ENCODE measurements at regions not wholly inside any gene's neighbourhood (a gene's known extent, or its start where the extent isn't known, plus 50 kb on each side); places are given as distances from the start of the nearest gene placed in this dataset.
"Not testable (repeated sequence)": the region's sequence is repeated elsewhere in the genome, so short reads cannot be mapped to it uniquely, and the experiment has no call there.

GRCh38 chr16:21365541-21365940 lies 87.5 kb upstream of the CRYM start:
- H3F3A ChIP-seq (replicated peaks; ENCODE audit: insufficient read depth); CTCF ChIA-PET; H3K9me3 ChIP-seq; H3K27ac ChIP-seq (ENCODE audit: low read depth in 2 of 2, low read length in 1 of 2); H3K79me2 ChIP-seq (ENCODE audit: insufficient read depth); DNase-seq; H3K4me1 ChIP-seq (ENCODE audit: control insufficient read depth in 1 of 2, insufficient read depth in 2 of 2, low read depth in 1 of 2, low read length in 1 of 2); POLR2A ChIA-PET; H3K4me3 ChIP-seq (ENCODE audit: low read depth in 2 of 2, low read length in 1 of 2); H3K36me3 ChIP-seq (replicated peaks in 1 of 2; ENCODE audit: control insufficient read depth in 1 of 2, insufficient read depth in 2 of 2, low read length in 1 of 2); H3K9ac ChIP-seq; H2AFZ ChIP-seq (ENCODE audit: low read depth); H3K27me3 ChIP-seq (ENCODE audit: insufficient read depth); H3K4me2 ChIP-seq; H3K9me2 ChIP-seq; H4K20me1 ChIP-seq (ENCODE audit: insufficient read depth): not testable (repeated sequence)
- 86% methylated on average over 4 of the region's 4 CpGs for WGBS (ENCODE audit: low lambda C conversion rate)

- H3K9me3 ChIP-seq; H3K4me2 ChIP-seq; POLR2A ChIA-PET; DNase-seq; H3F3A ChIP-seq (replicated peaks; ENCODE audit: insufficient read depth); H4K20me1 ChIP-seq (ENCODE audit: insufficient read depth); H3K27me3 ChIP-seq (ENCODE audit: insufficient read depth); H3K4me3 ChIP-seq (ENCODE audit: low read depth in 2 of 2, low read length in 1 of 2); H2AFZ ChIP-seq (ENCODE audit: low read depth); H3K4me1 ChIP-seq (ENCODE audit: control insufficient read depth in 1 of 2, insufficient read depth in 2 of 2, low read depth in 1 of 2, low read length in 1 of 2); CTCF ChIA-PET; H3K79me2 ChIP-seq (ENCODE audit: insufficient read depth); H3K9me2 ChIP-seq; H3K36me3 ChIP-seq (replicated peaks in 1 of 2; ENCODE audit: control insufficient read depth in 1 of 2, insufficient read depth in 2 of 2, low read length in 1 of 2): not testable (repeated sequence)
- WGBS (ENCODE audit: low lambda C conversion rate) = 74% methylated on average over 10 of the region's 10 CpGs
- H3K27ac ChIP-seq (ENCODE audit: low read depth in 2 of 2, low read length in 1 of 2) = peak overlapping the region in 1 of 2 experiments; percentile 79; a peak in 2 of 4 replicates
- H3K9ac ChIP-seq = peak overlapping the region; percentile 49; the same call in 1 of the 2 replicates
Measured at GRCh38 chr16:21363550-21364223, 85.6 kb upstream of the CRYM start.

- DNase-seq; H3K9ac ChIP-seq; H2AFZ ChIP-seq (ENCODE audit: low read depth); H3K27me3 ChIP-seq (ENCODE audit: insufficient read depth); H3K9me2 ChIP-seq; H3K4me2 ChIP-seq; H3K36me3 ChIP-seq (replicated peaks in 1 of 2; ENCODE audit: control insufficient read depth in 1 of 2, insufficient read depth in 2 of 2, low read length in 1 of 2); H3K9me3 ChIP-seq; H4K20me1 ChIP-seq (ENCODE audit: insufficient read depth); H3K79me2 ChIP-seq (ENCODE audit: insufficient read depth); H3K4me1 ChIP-seq (ENCODE audit: control insufficient read depth in 1 of 2, insufficient read depth in 2 of 2, low read depth in 1 of 2, low read length in 1 of 2); H3K27ac ChIP-seq (ENCODE audit: low read depth in 2 of 2, low read length in 1 of 2); H3K4me3 ChIP-seq (ENCODE audit: low read depth in 2 of 2, low read length in 1 of 2); POLR2A ChIA-PET; H3F3A ChIP-seq (replicated peaks; ENCODE audit: insufficient read depth); CTCF ChIA-PET: not testable (repeated sequence)
- 88% methylated on average over 6 of the region's 9 CpGs for WGBS (ENCODE audit: low lambda C conversion rate)
Measured at GRCh38 chr16:21361612-21362227, 83.6 kb upstream of the CRYM start.

GRCh38 chr16:21361045-21361444 lies 83.0 kb upstream of the CRYM start:
- POLR2A ChIA-PET; H3K27ac ChIP-seq (ENCODE audit: low read depth in 2 of 2, low read length in 1 of 2); H2AFZ ChIP-seq (ENCODE audit: low read depth); H3K9ac ChIP-seq; H3K9me2 ChIP-seq; H3K4me2 ChIP-seq; H3K9me3 ChIP-seq; H3F3A ChIP-seq (replicated peaks; ENCODE audit: insufficient read depth); H4K20me1 ChIP-seq (ENCODE audit: insufficient read depth); H3K27me3 ChIP-seq (ENCODE audit: insufficient read depth); DNase-seq; H3K36me3 ChIP-seq (replicated peaks in 1 of 2; ENCODE audit: control insufficient read depth in 1 of 2, insufficient read depth in 2 of 2, low read length in 1 of 2); H3K4me3 ChIP-seq (ENCODE audit: low read depth in 2 of 2, low read length in 1 of 2); H3K4me1 ChIP-seq (ENCODE audit: control insufficient read depth in 1 of 2, insufficient read depth in 2 of 2, low read depth in 1 of 2, low read length in 1 of 2); H3K79me2 ChIP-seq (ENCODE audit: insufficient read depth); CTCF ChIA-PET: not testable (repeated sequence)
- WGBS (ENCODE audit: low lambda C conversion rate) = 90% methylated on average over 3 of the region's 3 CpGs

GRCh38 chr16:21359513-21359912 lies 81.4 kb upstream of the CRYM start:
- H3K4me3 ChIP-seq (ENCODE audit: low read depth in 2 of 2, low read length in 1 of 2); H3K79me2 ChIP-seq (ENCODE audit: insufficient read depth); H3K4me1 ChIP-seq (ENCODE audit: control insufficient read depth in 1 of 2, insufficient read depth in 2 of 2, low read depth in 1 of 2, low read length in 1 of 2); H2AFZ ChIP-seq (ENCODE audit: low read depth); H3F3A ChIP-seq (replicated peaks; ENCODE audit: insufficient read depth); H3K4me2 ChIP-seq; H3K9ac ChIP-seq; H3K9me3 ChIP-seq; H3K27me3 ChIP-seq (ENCODE audit: insufficient read depth); H4K20me1 ChIP-seq (ENCODE audit: insufficient read depth); CTCF ChIA-PET; H3K9me2 ChIP-seq; POLR2A ChIA-PET; H3K27ac ChIP-seq (ENCODE audit: low read depth in 2 of 2, low read length in 1 of 2); H3K36me3 ChIP-seq (replicated peaks in 1 of 2; ENCODE audit: control insufficient read depth in 1 of 2, insufficient read depth in 2 of 2, low read length in 1 of 2); DNase-seq: not testable (repeated sequence)
- 88% methylated on average over 6 of the region's 12 CpGs for WGBS (ENCODE audit: low lambda C conversion rate)

- H3K4me3 ChIP-seq (ENCODE audit: low read depth in 2 of 2, low read length in 1 of 2); H3F3A ChIP-seq (replicated peaks; ENCODE audit: insufficient read depth); H3K9me2 ChIP-seq; H3K79me2 ChIP-seq (ENCODE audit: insufficient read depth); H3K9me3 ChIP-seq; H3K36me3 ChIP-seq (replicated peaks in 1 of 2; ENCODE audit: control insufficient read depth in 1 of 2, insufficient read depth in 2 of 2, low read length in 1 of 2); H3K27me3 ChIP-seq (ENCODE audit: insufficient read depth); CTCF ChIA-PET; DNase-seq; POLR2A ChIA-PET; H2AFZ ChIP-seq (ENCODE audit: low read depth); H3K9ac ChIP-seq; H3K27ac ChIP-seq (ENCODE audit: low read depth in 2 of 2, low read length in 1 of 2); H3K4me1 ChIP-seq (ENCODE audit: control insufficient read depth in 1 of 2, insufficient read depth in 2 of 2, low read depth in 1 of 2, low read length in 1 of 2); H4K20me1 ChIP-seq (ENCODE audit: insufficient read depth); H3K4me2 ChIP-seq: not testable (repeated sequence)
- 98% methylated on average over 15 of the region's 18 CpGs for WGBS (ENCODE audit: low lambda C conversion rate)
Measured at GRCh38 chr16:21358261-21358795, 80.2 kb upstream of the CRYM start.

All from SK-N-SH (cell line).